ENCODE measurements at regions not wholly inside any gene's neighbourhood (a gene's known extent, or its start where the extent isn't known, plus 50 kb on each side); places are given as distances from the start of the nearest gene placed in this dataset.

DNA sequence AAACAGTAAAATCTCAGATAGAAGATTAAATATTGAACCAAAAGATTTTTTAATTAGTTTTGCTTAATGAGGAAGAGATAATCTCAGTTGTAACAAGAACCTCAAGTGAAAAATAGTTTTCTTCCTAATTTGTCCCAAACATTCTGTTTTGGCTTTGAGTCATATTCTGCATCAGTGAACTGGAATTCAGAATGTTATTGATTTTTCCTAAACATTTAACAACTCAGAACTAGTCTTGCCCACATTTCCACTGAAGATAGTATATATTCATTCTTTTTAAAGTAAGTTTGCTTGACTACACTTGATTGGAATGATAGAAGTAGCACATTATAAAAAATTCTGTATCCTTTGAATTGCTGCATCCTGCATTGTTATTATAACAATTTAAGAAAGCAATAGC lies 85.7 kb upstream of the UGP2 start:
- Histone ChIP-seq H3K4me1 (ENCODE audit: low read length) (no peaks in the 10 kb centered on the region), H3K36me3 (replicated peaks; ENCODE audit: low read depth, low read length) (no peaks in the 10 kb centered on the region), H3K4me3 (ENCODE audit: low read length) (no peak overlapping the region), H3K27me3 (ENCODE audit: low read depth, low read length) (no peaks in the 10 kb centered on the region), H3K9ac (ENCODE audit: low read length) (no peak overlapping the region), H3K27ac (ENCODE audit: low read length) (no peak overlapping the region), H3K9me3 (ENCODE audit: insufficient read depth, low read length) (no peaks in the 10 kb centered on the region), H3K79me2 (ENCODE audit: low read length) (no peaks in the 10 kb centered on the region), H3K4me2 (ENCODE audit: low read length) (no peak overlapping the region), H2AFZ (ENCODE audit: low read depth, low read length) (no peak overlapping the region), H4K20me1 (ENCODE audit: insufficient read depth, low read length) (no peaks in the 10 kb centered on the region)
- TF ChIP-seq EZH2phosphoT487 (IDR thresholded peaks at IDR 0.05; ENCODE audit: low read depth), result no peak

DNA sequence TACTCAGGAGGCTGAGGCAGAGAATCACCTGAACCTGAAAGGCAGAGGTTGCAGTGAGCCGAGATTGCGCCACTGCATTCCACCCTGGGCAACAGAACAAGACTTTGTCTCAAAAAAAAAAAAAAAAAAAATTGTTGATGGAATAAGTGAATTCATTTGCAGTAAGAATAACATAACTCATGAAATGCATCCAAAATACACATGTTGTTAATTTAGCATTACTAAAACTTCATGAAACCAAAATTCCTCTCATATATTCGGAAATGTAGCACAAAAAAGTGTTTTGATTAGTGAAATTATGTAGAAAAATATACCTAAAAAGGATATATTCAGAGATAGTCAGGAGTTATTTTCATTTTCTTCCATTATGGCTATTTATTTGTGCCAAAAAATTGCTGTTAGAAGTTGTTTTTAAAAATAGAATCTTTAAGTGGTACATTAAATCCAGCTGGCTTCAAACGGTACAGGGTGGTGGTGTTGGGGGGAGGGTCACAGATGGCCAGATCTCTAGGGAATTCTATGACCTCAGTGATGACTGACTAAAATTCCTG lies 78.2 kb upstream of the UGP2 start:
- Histone ChIP-seq H4K20me1 (ENCODE audit: insufficient read depth, low read length) (no peaks in the 10 kb centered on the region), H3K36me3 (replicated peaks; ENCODE audit: low read depth, low read length) (no peaks in the 10 kb centered on the region), H3K9ac (ENCODE audit: low read length) (no peak overlapping the region), H3K27ac (ENCODE audit: low read length) (no peak overlapping the region), H3K4me1 (ENCODE audit: low read length) (no peaks in the 10 kb centered on the region), H3K27me3 (ENCODE audit: low read depth, low read length) (no peaks in the 10 kb centered on the region), H2AFZ (ENCODE audit: low read depth, low read length) (no peak overlapping the region), H3K4me2 (ENCODE audit: low read length) (no peak overlapping the region), H3K79me2 (ENCODE audit: low read length) (no peaks in the 10 kb centered on the region), H3K4me3 (ENCODE audit: low read length) (no peak overlapping the region), H3K9me3 (ENCODE audit: insufficient read depth, low read length) (peaks cover 7% of the 10 kb centered on the region; the same call in 1 of the 2 replicates)
- TF ChIP-seq EZH2phosphoT487 (IDR thresholded peaks at IDR 0.05; ENCODE audit: low read depth), result no peak
- TF ChIP-seq, protein P1, sequence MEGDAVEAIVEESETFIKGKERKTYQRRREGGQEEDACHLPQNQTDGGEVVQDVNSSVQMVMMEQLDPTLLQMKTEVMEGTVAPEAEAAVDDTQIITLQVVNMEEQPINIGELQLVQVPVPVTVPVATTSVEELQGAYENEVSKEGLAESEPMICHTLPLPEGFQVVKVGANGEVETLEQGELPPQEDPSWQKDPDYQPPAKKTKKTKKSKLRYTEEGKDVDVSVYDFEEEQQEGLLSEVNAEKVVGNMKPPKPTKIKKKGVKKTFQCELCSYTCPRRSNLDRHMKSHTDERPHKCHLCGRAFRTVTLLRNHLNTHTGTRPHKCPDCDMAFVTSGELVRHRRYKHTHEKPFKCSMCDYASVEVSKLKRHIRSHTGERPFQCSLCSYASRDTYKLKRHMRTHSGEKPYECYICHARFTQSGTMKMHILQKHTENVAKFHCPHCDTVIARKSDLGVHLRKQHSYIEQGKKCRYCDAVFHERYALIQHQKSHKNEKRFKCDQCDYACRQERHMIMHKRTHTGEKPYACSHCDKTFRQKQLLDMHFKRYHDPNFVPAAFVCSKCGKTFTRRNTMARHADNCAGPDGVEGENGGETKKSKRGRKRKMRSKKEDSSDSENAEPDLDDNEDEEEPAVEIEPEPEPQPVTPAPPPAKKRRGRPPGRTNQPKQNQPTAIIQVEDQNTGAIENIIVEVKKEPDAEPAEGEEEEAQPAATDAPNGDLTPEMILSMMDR (IDR thresholded peaks at IDR 0.05; ENCODE audit: low read depth, low read length), result no peak

DNA sequence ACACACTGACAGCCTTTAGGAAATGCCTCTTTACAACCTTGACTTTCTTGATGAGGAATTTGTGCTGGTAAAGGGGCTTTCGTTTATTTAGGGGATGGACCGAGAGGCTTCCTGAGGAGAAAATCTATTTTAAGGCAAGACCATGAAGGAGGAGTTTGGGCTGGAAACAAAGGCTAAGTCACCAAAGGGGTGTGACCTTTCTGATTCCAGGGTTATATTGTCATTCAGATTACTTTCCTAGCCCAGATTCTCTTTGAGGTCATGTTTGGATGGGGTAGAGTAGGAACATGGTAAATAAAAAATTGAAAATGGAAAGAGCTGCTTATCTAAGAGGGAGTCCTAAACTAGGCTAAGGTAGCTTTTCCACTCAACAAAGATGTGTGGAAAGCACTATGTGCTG lies 77.1 kb upstream of the UGP2 start:
- Histone ChIP-seq H3K79me2 (ENCODE audit: low read length) (no peaks in the 10 kb centered on the region), H4K20me1 (ENCODE audit: insufficient read depth, low read length) (no peaks in the 10 kb centered on the region), H3K36me3 (replicated peaks; ENCODE audit: low read depth, low read length) (no peaks in the 10 kb centered on the region), H3K4me2 (ENCODE audit: low read length) (no peak overlapping the region), H3K27ac (ENCODE audit: low read length) (no peak overlapping the region), H3K4me1 (ENCODE audit: low read length) (no peaks in the 10 kb centered on the region), H3K9me3 (ENCODE audit: insufficient read depth, low read length) (peaks cover 7% of the 10 kb centered on the region; the same call in 1 of the 2 replicates), H3K9ac (ENCODE audit: low read length) (no peak overlapping the region), H3K27me3 (ENCODE audit: low read depth, low read length) (no peaks in the 10 kb centered on the region), H3K4me3 (ENCODE audit: low read length) (no peak overlapping the region), H2AFZ (ENCODE audit: low read depth, low read length) (no peak overlapping the region)
- TF ChIP-seq, protein P1 (IDR thresholded peaks at IDR 0.05; ENCODE audit: low read depth, low read length), result no peak
- no peak for TF ChIP-seq EZH2phosphoT487 (IDR thresholded peaks at IDR 0.05; ENCODE audit: low read depth)

DNA sequence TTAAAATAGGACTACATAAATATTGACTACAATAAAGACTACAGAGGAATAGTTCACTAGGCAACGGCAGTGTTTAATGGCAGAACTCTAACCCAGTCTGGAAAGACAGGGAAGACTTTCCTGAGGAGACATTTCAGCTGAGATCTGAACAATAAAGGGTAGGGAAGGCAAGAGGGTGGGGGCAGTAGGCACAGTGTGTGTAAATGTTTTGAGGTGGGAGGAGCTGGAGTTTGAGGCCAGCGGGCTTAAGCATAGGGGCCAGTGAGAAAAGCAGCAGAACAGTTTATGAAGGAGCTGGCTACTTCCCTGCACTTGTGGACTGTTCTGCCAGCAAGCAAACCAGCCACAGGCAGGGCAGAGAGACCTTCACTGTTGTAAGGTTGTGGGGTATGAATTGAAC lies 76.6 kb upstream of the UGP2 start:
- no peak overlapping the region for H3K4me2 ChIP-seq (ENCODE audit: low read length)
- no peak overlapping the region for H3K27ac ChIP-seq (ENCODE audit: low read length)

More for the DNA sequence above, 76.6 kb upstream of the UGP2 start:
- Histone ChIP-seq H2AFZ (ENCODE audit: low read depth, low read length) (no peak overlapping the region), H4K20me1 (ENCODE audit: insufficient read depth, low read length) (no peaks in the 10 kb centered on the region), H3K4me1 (ENCODE audit: low read length) (no peaks in the 10 kb centered on the region), H3K9me3 (ENCODE audit: insufficient read depth, low read length) (peaks cover 7% of the 10 kb centered on the region; the same call in 1 of the 2 replicates), H3K36me3 (replicated peaks; ENCODE audit: low read depth, low read length) (no peaks in the 10 kb centered on the region), H3K9ac (ENCODE audit: low read length) (no peak overlapping the region), H3K79me2 (ENCODE audit: low read length) (no peaks in the 10 kb centered on the region), H3K4me3 (ENCODE audit: low read length) (no peak overlapping the region), H3K27me3 (ENCODE audit: low read depth, low read length) (no peaks in the 10 kb centered on the region)
- TF ChIP-seq EZH2phosphoT487 (IDR thresholded peaks at IDR 0.05; ENCODE audit: low read depth), result no peak
- TF ChIP-seq, protein P1 (IDR thresholded peaks at IDR 0.05; ENCODE audit: low read depth, low read length), result no peak

Data from OCI-LY3 (cell line).